Body of pancreas (tissue), 4 donors: ENCODE measurements at regions not wholly inside any gene's neighbourhood (a gene's known extent, or its start where the extent isn't known, plus 50 kb on each side); places are given as distances from the start of the nearest gene placed in this dataset.

Source experiments
- ATAC-seq: fragments of 150-250 bp; one replicate; pipeline ENCODE4 v1.9.1; 2016
- DNase-seq, 4 donors: peaks; one replicate each; pipeline ENCODE4 v3.0.0-alpha.2; 2019
- H3K27ac ChIP-seq, 4 donors: fragments of 200-600 bp; sonication (generic); 1 replicate in 3 of 4; 2 replicates in 1 of 4; pipeline versions ENCODE4 v1.5.1 to v1.6.1; 2016 to 2019; ENCODE audit warnings: mild to moderate bottlenecking in 1 of 4, mixed read lengths in 1 of 4, moderate library complexity in 1 of 4
- H3K27me3 ChIP-seq, 2 donors: fragments of 200-600 bp; sonication (generic); one replicate each; pipeline ENCODE4 v1.6.0; 2016; ENCODE audit warnings: mild to moderate bottlenecking in 1 of 2
- H3K36me3 ChIP-seq, 2 donors: fragments of 200-600 bp; sonication (generic); replicated peaks in 1 of 2; 2 replicates each; pipeline ENCODE4 v1.5.1; 2016; ENCODE audit warnings: low read depth in 2 of 2; ENCODE audit not compliant: insufficient read depth in 1 of 2
- H3K4me1 ChIP-seq: fragments of 200-600 bp; sonication (generic); one replicate; pipeline ENCODE4 v1.6.0; 2016
- H3K4me3 ChIP-seq, 2 donors: fragments of 200-600 bp; sonication (generic); 1 replicate in 1 of 2; 2 replicates in 1 of 2; pipeline ENCODE4 v1.5.1; 2016 to 2019
- H3K9me3 ChIP-seq, 3 donors: fragments of 200-600 bp; sonication (generic); 1 replicate in 2 of 3; 2 replicates in 1 of 3; pipeline ENCODE4 v1.5.1; 2016
- POLR2A ChIP-seq, 3 donors: fragments of 450-650 bp; IDR thresholded peaks; one replicate each; pipeline ENCODE4 v1.6.1; 2016; ENCODE audit warnings: antibody characterized with exemption in 3 of 3, mild to moderate bottlenecking in 2 of 3
- WGBS, 2 donors: methylation state at CpG; one replicate each; pipeline ENCODE4 v1.1.5; 2017; 5-methylcytosine and 5-hydroxymethylcytosine counted together
- intact Hi-C: fragments of 100-400 bp; cut with DNase I; formaldehyde crosslinking; loops from one replicate; pipeline ENCODE4 v1.15.1; 2023
- TF ChIP-seq, protein P1 (sequence below), 7 experiments: fragments of 450-650 bp in 4 of 7; fragments of 200-600 bp in 3 of 7; sonication (generic) in 3 of 7; IDR thresholded peaks; one replicate each; pipeline ENCODE4 v1.5.1; 2016 to 2019; ENCODE audit warnings: antibody characterized with exemption in 7 of 7

- ATAC-seq (no peak), DNase-seq (no peak)
- no peak overlapping the region for H3K27ac ChIP-seq
- H3K4me1 ChIP-seq: no peaks in the 10 kb centered on the region
- no peaks in the 10 kb centered on the region for H3K36me3 ChIP-seq
- H3K4me3 ChIP-seq: no peak overlapping the region
- no peaks in the 10 kb centered on the region for H3K27me3 ChIP-seq
- intact Hi-C loops: no loop called here
- WGBS, 2 donors: 82 to 83% methylated on average over 4 of the region's 4 CpGs
- no peak for TF ChIP-seq POLR2A (IDR thresholded peaks at IDR 0.05)
- TF ChIP-seq, protein P1, sequence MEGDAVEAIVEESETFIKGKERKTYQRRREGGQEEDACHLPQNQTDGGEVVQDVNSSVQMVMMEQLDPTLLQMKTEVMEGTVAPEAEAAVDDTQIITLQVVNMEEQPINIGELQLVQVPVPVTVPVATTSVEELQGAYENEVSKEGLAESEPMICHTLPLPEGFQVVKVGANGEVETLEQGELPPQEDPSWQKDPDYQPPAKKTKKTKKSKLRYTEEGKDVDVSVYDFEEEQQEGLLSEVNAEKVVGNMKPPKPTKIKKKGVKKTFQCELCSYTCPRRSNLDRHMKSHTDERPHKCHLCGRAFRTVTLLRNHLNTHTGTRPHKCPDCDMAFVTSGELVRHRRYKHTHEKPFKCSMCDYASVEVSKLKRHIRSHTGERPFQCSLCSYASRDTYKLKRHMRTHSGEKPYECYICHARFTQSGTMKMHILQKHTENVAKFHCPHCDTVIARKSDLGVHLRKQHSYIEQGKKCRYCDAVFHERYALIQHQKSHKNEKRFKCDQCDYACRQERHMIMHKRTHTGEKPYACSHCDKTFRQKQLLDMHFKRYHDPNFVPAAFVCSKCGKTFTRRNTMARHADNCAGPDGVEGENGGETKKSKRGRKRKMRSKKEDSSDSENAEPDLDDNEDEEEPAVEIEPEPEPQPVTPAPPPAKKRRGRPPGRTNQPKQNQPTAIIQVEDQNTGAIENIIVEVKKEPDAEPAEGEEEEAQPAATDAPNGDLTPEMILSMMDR (IDR thresholded peaks at IDR 0.05): no peak
- no peaks in the 10 kb centered on the region for H3K9me3 ChIP-seq
Measured at GRCh38 chr7:13098161-13098560, 410.7 kb downstream of the ARL4A start.

DNA sequence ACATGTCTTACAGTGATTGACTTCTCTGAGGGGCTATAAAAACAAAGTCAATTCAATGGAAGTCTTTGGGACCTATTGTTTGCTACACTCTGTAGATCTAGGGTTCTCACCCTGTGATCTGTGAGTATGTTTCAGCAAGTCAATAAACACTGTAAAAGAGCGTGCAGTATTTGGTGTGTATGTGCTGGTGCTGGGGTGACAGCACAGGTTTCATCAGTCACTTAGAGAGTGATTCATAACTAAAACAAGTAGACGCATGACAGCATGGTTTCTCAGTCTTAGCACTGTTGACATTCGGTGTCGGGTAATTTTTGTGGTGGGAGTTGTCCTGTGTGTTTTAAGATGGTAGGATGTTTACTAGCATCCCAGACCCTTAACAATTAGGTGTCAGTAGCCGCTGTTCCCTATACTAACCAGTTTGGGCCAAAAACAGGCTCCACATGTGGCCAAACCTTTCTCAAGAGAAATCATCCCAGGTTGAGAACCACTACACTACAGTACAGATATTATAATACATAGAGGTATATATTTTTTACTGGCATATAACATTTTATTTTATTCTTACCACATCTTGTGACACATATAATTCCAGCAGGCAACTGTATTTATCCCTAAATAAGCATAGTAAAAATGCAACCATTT lies 411.8 kb downstream of the ARL4A start:
- Histone ChIP-seq H3K4me3 (no peak overlapping the region), H3K4me1 (peaks cover 6% of the 10 kb centered on the region), H3K27me3 (no peaks in the 10 kb centered on the region), H3K36me3 (no peaks in the 10 kb centered on the region), H3K9me3 (no peaks in the 10 kb centered on the region), H3K27ac (no peak overlapping the region)
- no peak for ATAC-seq
- intact Hi-C loops: no loop called here
- DNase-seq: no peak
- no peak for TF ChIP-seq POLR2A (IDR thresholded peaks at IDR 0.05)
- TF ChIP-seq, protein P1 (IDR thresholded peaks at IDR 0.05): no peak
- WGBS, 2 donors: 76 to 86% methylated on average over 5 of the region's 5 CpGs

GRCh38 chr7:13104128-13104527 lies 416.7 kb downstream of the ARL4A start:
- peaks cover 9% of the 10 kb centered on the region for H3K4me1 ChIP-seq
- 24 to 33% methylated on average over 1 of the region's 1 CpG for WGBS, 2 donors
- H3K27me3 ChIP-seq: no peaks in the 10 kb centered on the region
- no peak overlapping the region for H3K4me3 ChIP-seq
- no peaks in the 10 kb centered on the region for H3K9me3 ChIP-seq
- H3K36me3 ChIP-seq: no peaks in the 10 kb centered on the region
- TF ChIP-seq POLR2A (IDR thresholded peaks at IDR 0.05): no peak
- TF ChIP-seq, protein P1 (IDR thresholded peaks at IDR 0.05): no peak
- DNase-seq (no peak), ATAC-seq (no peak)
- no peak overlapping the region for H3K27ac ChIP-seq
- intact Hi-C loops: no loop called here

DNA sequence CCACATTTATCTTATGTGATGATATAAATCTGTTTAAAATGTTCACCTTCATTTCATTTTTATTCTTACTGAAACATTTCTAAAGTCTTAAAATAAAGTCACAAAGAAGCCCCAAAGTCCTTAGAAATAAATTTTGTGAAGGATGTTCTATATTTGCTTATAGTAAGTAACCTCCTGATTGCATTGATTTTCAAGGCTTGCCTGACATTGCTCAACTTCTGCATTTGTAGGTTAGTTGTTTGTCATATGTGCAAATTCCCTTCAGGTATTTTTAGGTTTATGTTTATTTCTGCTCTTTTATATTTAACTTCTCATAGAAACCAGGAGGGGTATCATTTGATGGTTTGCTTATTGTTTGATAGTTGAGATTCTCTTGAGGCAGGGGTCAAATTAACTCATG lies 417.8 kb downstream of the ARL4A start:
- DNase-seq: no peak
- H3K27ac ChIP-seq: no peak overlapping the region
- H3K4me3 ChIP-seq: no peak overlapping the region
- no peaks in the 10 kb centered on the region for H3K27me3 ChIP-seq
- H3K36me3 ChIP-seq: no peaks in the 10 kb centered on the region
- H3K4me1 ChIP-seq: peaks cover 9% of the 10 kb centered on the region
- TF ChIP-seq POLR2A (IDR thresholded peaks at IDR 0.05): no peak
- TF ChIP-seq, protein P1 (IDR thresholded peaks at IDR 0.05): no peak
- no peaks in the 10 kb centered on the region for H3K9me3 ChIP-seq
- ATAC-seq: no peak
- intact Hi-C loops: no loop called here

DNA sequence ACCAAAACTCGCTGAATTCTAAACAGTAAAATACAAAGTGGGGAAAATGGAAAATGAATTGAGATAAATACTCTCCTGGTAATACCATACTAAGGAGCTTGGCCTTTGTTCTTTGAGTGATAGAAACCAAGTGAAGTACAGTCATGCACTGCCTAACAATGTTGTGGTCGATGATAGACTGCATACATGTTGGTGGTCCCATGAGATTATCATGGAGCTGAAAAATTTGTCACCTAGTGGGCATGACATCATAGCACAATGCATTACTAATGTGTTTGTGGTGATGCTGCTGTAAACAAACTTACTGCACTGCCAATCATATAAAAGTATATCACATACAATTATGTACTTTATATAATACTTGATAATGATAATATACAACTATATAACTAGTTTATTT lies 419.1 kb downstream of the ARL4A start:
- Histone ChIP-seq H3K4me1 (peaks cover 9% of the 10 kb centered on the region), H3K27ac (no peak overlapping the region), H3K27me3 (no peaks in the 10 kb centered on the region), H3K9me3 (no peaks in the 10 kb centered on the region), H3K4me3 (no peak overlapping the region), H3K36me3 (no peaks in the 10 kb centered on the region)
- intact Hi-C loops: no loop called here
- DNase-seq: no peak
- WGBS, 2 donors: 89 to 90% methylated on average over 2 of the region's 2 CpGs
- no peak for ATAC-seq
- TF ChIP-seq, protein P1 (IDR thresholded peaks at IDR 0.05): no peak
- TF ChIP-seq POLR2A (IDR thresholded peaks at IDR 0.05): no peak
